ENCODE measurements at regions not wholly inside any gene's neighbourhood (a gene's known extent, or its start where the extent isn't known, plus 50 kb on each side); places are given as distances from the start of the nearest gene placed in this dataset.

- no peak for TF ChIP-seq CTCF (IDR thresholded peaks at IDR 0.05; ENCODE audit: low read depth, low read length)
- Histone ChIP-seq H3K27me3 (ENCODE audit: control insufficient read depth, insufficient read depth, low read length) (no peaks in the 10 kb centered on the region), H3K27ac (ENCODE audit: low read depth, low read length) (no peak overlapping the region), H3K4me3 (ENCODE audit: low read depth, low read length) (no peak overlapping the region), H3K9me3 (ENCODE audit: control insufficient read depth, insufficient read depth, low read length) (no peaks in the 10 kb centered on the region)
- POLR2A ChIA-PET = no interaction called here
- no peak for DNase-seq (ENCODE audit: low read depth, low spot score)
- CTCF ChIA-PET = interaction anchor here (1.0 kb wide), 1 partner anchor 591 kb away, joined by 4 read pairs; no protein-coding TSS in a partner anchor
These were observed 187.0 kb downstream of the FBXO8 start for GRCh38 chr4:174096456-174096855.

- CTCF ChIA-PET = no interaction called here
- TF ChIP-seq CTCF (IDR thresholded peaks at IDR 0.05; ENCODE audit: low read depth, low read length) = no peak
- no peak overlapping the region for H3K27ac ChIP-seq (ENCODE audit: low read depth, low read length)
- DNase-seq (ENCODE audit: low read depth, low spot score) = no peak
- H3K9me3 ChIP-seq (ENCODE audit: control insufficient read depth, insufficient read depth, low read length) = no peaks in the 10 kb centered on the region
- POLR2A ChIA-PET = no interaction called here
- no peaks in the 10 kb centered on the region for H3K27me3 ChIP-seq (ENCODE audit: control insufficient read depth, insufficient read depth, low read length)
- H3K4me3 ChIP-seq (ENCODE audit: low read depth, low read length) = no peak overlapping the region
These were observed 192.3 kb downstream of the FBXO8 start for GRCh38 chr4:174091130-174091529.

GRCh38 chr4:174089711-174090110, 193.8 kb downstream of the FBXO8 start:
- no peak overlapping the region for H3K27ac ChIP-seq (ENCODE audit: low read depth, low read length)
- ChIA-PET POLR2A (no interaction called here), CTCF (no interaction called here)
- no peaks in the 10 kb centered on the region for H3K27me3 ChIP-seq (ENCODE audit: control insufficient read depth, insufficient read depth, low read length)
- H3K9me3 ChIP-seq (ENCODE audit: control insufficient read depth, insufficient read depth, low read length) = no peaks in the 10 kb centered on the region
- H3K4me3 ChIP-seq (ENCODE audit: low read depth, low read length) = no peak overlapping the region
- no peak for TF ChIP-seq CTCF (IDR thresholded peaks at IDR 0.05; ENCODE audit: low read depth, low read length)
- DNase-seq (ENCODE audit: low read depth, low spot score) = no peak

GRCh38 chr4:174088795-174089194, 194.7 kb downstream of the FBXO8 start:
- no peaks in the 10 kb centered on the region for H3K27me3 ChIP-seq (ENCODE audit: control insufficient read depth, insufficient read depth, low read length)
- CTCF ChIA-PET = no interaction called here
- no peak for DNase-seq (ENCODE audit: low read depth, low spot score)
- H3K4me3 ChIP-seq (ENCODE audit: low read depth, low read length) = no peak overlapping the region
- TF ChIP-seq CTCF (IDR thresholded peaks at IDR 0.05; ENCODE audit: low read depth, low read length) = no peak
- no peaks in the 10 kb centered on the region for H3K9me3 ChIP-seq (ENCODE audit: control insufficient read depth, insufficient read depth, low read length)
- H3K27ac ChIP-seq (ENCODE audit: low read depth, low read length) = no peak overlapping the region
- POLR2A ChIA-PET = no interaction called here

GRCh38 chr4:174086829-174087799, 196.4 kb downstream of the FBXO8 start:
- ChIA-PET CTCF (no interaction called here), POLR2A (no interaction called here)
- TF ChIP-seq CTCF (IDR thresholded peaks at IDR 0.05; ENCODE audit: low read depth, low read length) = no peak
- H3K4me3 ChIP-seq (ENCODE audit: low read depth, low read length) = no peak overlapping the region
- no peaks in the 10 kb centered on the region for H3K27me3 ChIP-seq (ENCODE audit: control insufficient read depth, insufficient read depth, low read length)
- no peak overlapping the region for H3K27ac ChIP-seq (ENCODE audit: low read depth, low read length)
- H3K9me3 ChIP-seq (ENCODE audit: control insufficient read depth, insufficient read depth, low read length) = no peaks in the 10 kb centered on the region
- DNase-seq (ENCODE audit: low read depth, low spot score) = no peak

Data from AG04450 (cell line).